D721Med (cell line): ENCODE measurements at regions not wholly inside any gene's neighbourhood (a gene's known extent, or its start where the extent isn't known, plus 50 kb on each side); places are given as distances from the start of the nearest gene placed in this dataset.

Source experiments
- DNase-seq: peaks from one replicate; pipeline ENCODE4 v3.0.0; 2011; ENCODE audit warnings: low spot score; ENCODE audit not compliant: insufficient read length
- FAIRE-seq: peaks from 2 replicates; lab custom pipeline; 2011; peaks lifted over from hg19 to GRCh38; lab: Jason Lieb, UNC
- TF ChIP-seq, protein P1 (sequence below): IDR thresholded peaks from 2 replicates; pipeline ENCODE4 v1.5.1; 2012; ENCODE audit warnings: mild to moderate bottlenecking, control low read depth; ENCODE audit not compliant: insufficient read depth; ENCODE audit errors: missing control alignments

DNA sequence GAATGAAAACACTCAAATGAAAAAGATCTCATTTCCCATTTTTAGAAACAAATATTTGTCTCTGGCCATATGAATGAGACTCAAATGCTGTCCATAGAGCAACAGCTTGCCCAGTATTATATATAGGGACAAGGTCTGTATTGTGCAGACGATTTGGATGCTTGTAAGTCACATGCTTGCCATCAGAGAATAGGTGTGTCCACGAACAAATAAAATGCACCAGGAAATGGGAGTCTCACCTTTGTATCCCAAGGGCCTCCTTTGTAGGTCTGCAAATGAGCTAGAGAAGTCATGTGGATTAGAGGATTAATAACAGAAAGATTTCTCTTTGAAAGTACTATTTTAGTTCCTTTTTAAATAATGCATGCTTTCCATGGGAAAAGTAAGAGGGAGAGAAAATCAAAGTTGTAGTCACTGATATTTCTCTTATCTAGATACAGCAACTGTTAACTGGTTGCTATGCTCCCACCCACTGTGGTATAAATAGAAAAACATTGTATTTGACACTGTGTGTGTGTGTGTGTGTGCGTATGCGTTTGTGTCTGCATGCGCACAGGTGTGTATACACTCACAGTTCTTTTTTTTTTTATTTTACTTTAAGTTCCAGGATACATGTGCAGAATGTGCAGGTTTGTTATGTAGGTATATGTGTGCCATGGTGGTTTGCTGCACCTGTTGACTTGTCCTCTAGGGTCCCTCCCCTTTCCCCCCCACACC is 383.4 kb upstream of the ARRDC4 start:
- no peak for FAIRE-seq
- no peak for DNase-seq

DNA sequence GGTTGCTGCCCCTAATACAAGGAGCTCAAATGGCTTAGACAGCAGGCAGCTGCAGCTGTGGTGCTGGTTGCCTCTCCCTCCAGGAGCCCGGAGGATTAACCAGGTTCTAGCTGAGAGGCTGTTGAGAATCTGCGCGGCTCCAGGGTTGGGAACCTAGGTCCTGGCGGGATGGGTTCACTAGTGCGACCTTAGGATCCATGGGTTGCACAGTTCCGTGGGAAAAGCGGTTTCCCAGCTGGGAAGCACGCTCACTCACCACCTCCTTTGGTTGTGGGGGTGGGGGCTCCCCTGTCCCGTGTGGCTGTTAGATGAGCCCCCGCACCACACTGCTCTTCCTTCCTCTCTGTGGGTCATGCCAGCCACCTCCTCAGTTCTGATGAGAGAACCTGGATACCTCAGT is 375.1 kb upstream of the ARRDC4 start:
- TF ChIP-seq, protein P1, sequence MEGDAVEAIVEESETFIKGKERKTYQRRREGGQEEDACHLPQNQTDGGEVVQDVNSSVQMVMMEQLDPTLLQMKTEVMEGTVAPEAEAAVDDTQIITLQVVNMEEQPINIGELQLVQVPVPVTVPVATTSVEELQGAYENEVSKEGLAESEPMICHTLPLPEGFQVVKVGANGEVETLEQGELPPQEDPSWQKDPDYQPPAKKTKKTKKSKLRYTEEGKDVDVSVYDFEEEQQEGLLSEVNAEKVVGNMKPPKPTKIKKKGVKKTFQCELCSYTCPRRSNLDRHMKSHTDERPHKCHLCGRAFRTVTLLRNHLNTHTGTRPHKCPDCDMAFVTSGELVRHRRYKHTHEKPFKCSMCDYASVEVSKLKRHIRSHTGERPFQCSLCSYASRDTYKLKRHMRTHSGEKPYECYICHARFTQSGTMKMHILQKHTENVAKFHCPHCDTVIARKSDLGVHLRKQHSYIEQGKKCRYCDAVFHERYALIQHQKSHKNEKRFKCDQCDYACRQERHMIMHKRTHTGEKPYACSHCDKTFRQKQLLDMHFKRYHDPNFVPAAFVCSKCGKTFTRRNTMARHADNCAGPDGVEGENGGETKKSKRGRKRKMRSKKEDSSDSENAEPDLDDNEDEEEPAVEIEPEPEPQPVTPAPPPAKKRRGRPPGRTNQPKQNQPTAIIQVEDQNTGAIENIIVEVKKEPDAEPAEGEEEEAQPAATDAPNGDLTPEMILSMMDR: no peak
- no peak for FAIRE-seq

More for the DNA sequence above, 383.4 kb upstream of the ARRDC4 start:
- TF ChIP-seq, protein P1: no peak

DNA sequence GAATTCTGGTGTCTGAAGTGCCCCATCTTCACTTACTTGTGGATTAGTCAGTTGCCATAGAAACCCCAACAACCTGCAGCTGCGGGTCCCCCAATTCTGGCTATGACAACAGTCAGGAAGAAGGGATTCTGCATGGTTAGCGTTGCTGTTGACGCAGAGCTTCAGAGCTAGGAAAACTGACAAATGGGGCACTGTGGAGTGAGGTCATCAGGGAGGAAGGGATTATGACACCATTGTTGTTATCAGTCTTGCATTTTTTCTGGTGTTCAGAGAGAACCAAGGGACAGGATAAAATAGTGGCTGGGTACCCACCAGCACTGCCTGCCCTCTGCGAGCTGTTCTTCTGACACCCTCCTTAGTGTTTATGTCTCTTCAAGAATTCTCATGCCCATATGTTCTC is 367.7 kb upstream of the ARRDC4 start:
- TF ChIP-seq, protein P1: no peak
- FAIRE-seq (no peak), DNase-seq (no peak)

More for the DNA sequence above, 375.1 kb upstream of the ARRDC4 start:
- no peak for DNase-seq

DNA sequence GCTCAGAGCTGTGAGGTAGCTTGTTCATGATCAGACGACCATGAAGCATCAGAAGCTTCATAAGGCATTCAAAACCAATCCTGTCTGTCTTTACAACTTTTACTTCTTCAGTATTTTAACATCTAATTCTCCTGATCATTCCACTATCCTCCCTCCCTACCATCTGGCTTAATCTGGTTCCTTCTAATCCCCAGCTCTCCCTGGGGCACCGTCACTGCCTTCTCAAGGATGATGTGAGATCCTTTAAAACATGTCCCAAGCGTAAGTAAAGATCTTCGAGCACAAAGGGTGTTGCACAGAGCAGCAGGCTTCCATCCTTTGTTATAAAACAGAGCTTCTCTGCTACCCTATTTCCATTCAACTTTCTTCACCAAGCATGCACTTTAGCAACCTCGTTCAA is 362.7 kb upstream of the ARRDC4 start:
- TF ChIP-seq, protein P1: no peak
- DNase-seq: no peak
- FAIRE-seq: peak; percentile 68

DNA sequence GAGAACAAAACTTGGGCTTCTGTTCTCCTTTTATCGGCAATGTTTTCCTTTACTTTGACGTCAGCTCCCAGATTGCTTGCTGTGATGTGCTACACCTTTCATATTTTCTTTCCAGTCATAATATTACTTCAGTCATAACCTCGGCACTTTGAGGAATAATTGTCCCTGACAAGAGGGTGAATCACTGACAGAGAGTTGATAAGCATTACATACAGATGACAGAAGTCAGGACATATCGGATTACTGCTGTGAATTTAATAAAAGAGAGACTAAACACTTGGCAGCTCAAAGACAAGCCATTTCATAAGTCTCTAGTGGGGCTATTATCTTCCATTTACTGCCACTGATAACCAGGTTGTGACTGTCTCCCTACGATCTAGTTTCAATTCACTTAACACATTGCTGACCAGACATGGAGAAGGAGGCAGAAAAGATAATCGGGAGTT is 362.1 kb upstream of the ARRDC4 start:
- FAIRE-seq (no peak), DNase-seq (no peak)
- TF ChIP-seq, protein P1: no peak

DNA sequence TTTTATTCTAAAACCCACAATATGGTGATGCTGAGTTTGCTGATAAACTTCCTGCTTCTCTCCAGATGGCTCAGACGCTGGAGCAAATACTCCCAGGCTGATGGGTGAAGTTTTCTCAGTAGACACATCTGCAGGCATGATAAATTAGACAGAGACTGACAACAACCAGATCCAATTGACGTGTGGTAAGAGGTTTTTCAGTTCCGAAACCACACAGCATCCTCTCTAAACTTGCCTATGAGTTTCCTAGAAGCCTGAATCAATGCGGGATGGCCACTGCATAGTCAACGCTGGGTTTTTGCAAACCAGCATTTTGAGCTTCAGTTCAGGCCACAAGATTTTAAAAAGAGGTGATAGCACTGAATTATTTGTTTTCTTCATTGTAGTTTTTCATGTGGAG is 360.3 kb upstream of the ARRDC4 start:
- DNase-seq (no peak), FAIRE-seq (no peak)
- TF ChIP-seq, protein P1: no peak

DNA sequence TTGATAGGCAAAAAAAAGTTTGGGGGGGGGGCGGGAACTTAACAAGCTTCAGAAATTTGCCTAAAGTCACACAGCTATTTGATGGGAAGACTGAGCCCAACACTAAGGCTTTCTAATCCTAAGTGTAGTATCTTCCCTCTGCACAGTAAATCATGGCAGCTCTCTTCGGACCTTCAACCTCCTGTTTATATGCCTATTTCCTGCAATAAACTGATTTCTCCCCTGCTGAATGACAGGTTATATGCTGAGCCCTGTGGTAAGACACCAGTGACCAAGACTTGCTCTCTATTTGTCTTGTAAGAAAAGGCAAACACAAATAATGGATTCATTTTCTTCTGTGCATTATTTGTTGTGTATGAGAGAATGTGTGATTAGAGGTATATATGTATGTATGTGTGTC is 355.8 kb upstream of the ARRDC4 start:
- TF ChIP-seq, protein P1: no peak
- DNase-seq: no peak
- no peak for FAIRE-seq
